Mucosa of descending colon (tissue), 3 donors: ENCODE measurements at regions not wholly inside any gene's neighbourhood (a gene's known extent, or its start where the extent isn't known, plus 50 kb on each side); places are given as distances from the start of the nearest gene placed in this dataset.

Experiments
- ATAC-seq: fragments of 200-7000 bp; cut with Tn5 transposase; one replicate; pipeline ENCODE4 v1.9.1; 2020; ENCODE audit warnings: mild to moderate bottlenecking, moderate library complexity
- DNase-seq, 3 donors: peaks; one replicate each; pipeline ENCODE4 v3.0.0-alpha.2; 2020
- H3K36me3 ChIP-seq: fragments of 200-600 bp; one replicate; pipeline ENCODE4 v1.8.0; 2021; ENCODE audit warnings: low read depth, mild to moderate bottlenecking
- H3K4me1 ChIP-seq: fragments of 200-600 bp; one replicate; pipeline ENCODE4 v1.8.0; 2021; ENCODE audit warnings: low read depth, mild to moderate bottlenecking
- H3K4me3 ChIP-seq: fragments of 200-600 bp; one replicate; pipeline ENCODE4 v1.8.0; 2021; ENCODE audit warnings: mild to moderate bottlenecking
- H3K9me3 ChIP-seq: fragments of 200-600 bp; one replicate; pipeline ENCODE4 v1.8.0; 2021; ENCODE audit warnings: mild to moderate bottlenecking
- CTCF ChIP-seq: fragments of 200-600 bp; IDR thresholded peaks from one replicate; pipeline ENCODE4 v1.8.0; 2022; ENCODE audit warnings: antibody characterized with exemption, mild to moderate bottlenecking
- intact Hi-C, 2 donors: fragments of 100-400 bp; cut with DNase I in 1 of 2; cut with micrococcal nuclease in 1 of 2; formaldehyde crosslinking; loops; one replicate each; pipeline versions ENCODE4 v1.11.0 to v1.11.1; 2022; cut with DNase I, micrococcal nuclease
- donor health status: DM: no; HTN: no; CAD: no; lungs with moderate emphysema.
- donor health status: DM: no; HTN: no; CAD: no.
- donor health status: DM: no; HTN: yes; CAD: no.

- no peak overlapping the region for H3K4me3 ChIP-seq
- H3K4me1 ChIP-seq: no peaks in the 10 kb centered on the region
- H3K9me3 ChIP-seq: no peaks in the 10 kb centered on the region
- no peaks in the 10 kb centered on the region for H3K36me3 ChIP-seq
- TF ChIP-seq CTCF: no peak
- ATAC-seq (no peak), DNase-seq (no peak)
- intact Hi-C loops: no loop called here
Measured at GRCh38 chr4:42824278-42824977, 68.1 kb upstream of the GRXCR1 start.

- Histone ChIP-seq H3K4me3 (no peak overlapping the region), H3K36me3 (no peaks in the 10 kb centered on the region), H3K9me3 (no peaks in the 10 kb centered on the region), H3K4me1 (no peaks in the 10 kb centered on the region)
- DNase-seq (no peak), ATAC-seq (no peak)
- TF ChIP-seq CTCF: no peak
- intact Hi-C loops: no loop called here
Measured at GRCh38 chr4:42821230-42821629, 71.3 kb upstream of the GRXCR1 start.

- intact Hi-C loops: no loop called here
Measured at GRCh38 chr4:42819863-42820514, 72.5 kb upstream of the GRXCR1 start.

GRCh38 chr4:42817913-42818312 is 74.6 kb upstream of the GRXCR1 start:
- intact Hi-C loops: no loop called here
- TF ChIP-seq CTCF: no peak
- no peak overlapping the region for H3K4me3 ChIP-seq
- no peaks in the 10 kb centered on the region for H3K9me3 ChIP-seq
- no peak for ATAC-seq
- no peaks in the 10 kb centered on the region for H3K4me1 ChIP-seq
- H3K36me3 ChIP-seq: no peaks in the 10 kb centered on the region
- no peak for DNase-seq

More at GRCh38 chr4:42819863-42820514, 72.5 kb upstream of the GRXCR1 start:
- no peak for DNase-seq
- H3K4me3 ChIP-seq: no peak overlapping the region
- no peaks in the 10 kb centered on the region for H3K36me3 ChIP-seq
- ATAC-seq: no peak
- no peaks in the 10 kb centered on the region for H3K9me3 ChIP-seq
- TF ChIP-seq CTCF: no peak
- no peaks in the 10 kb centered on the region for H3K4me1 ChIP-seq

- no peak for ATAC-seq
- intact Hi-C loops: no loop called here
- no peaks in the 10 kb centered on the region for H3K4me1 ChIP-seq
- no peak for DNase-seq
- H3K9me3 ChIP-seq: no peaks in the 10 kb centered on the region
- no peak overlapping the region for H3K4me3 ChIP-seq
- TF ChIP-seq CTCF: no peak
- no peaks in the 10 kb centered on the region for H3K36me3 ChIP-seq
Measured at GRCh38 chr4:42816880-42817400, 75.6 kb upstream of the GRXCR1 start.
